ENCODE measurements at regions not wholly inside any gene's neighbourhood (a gene's known extent, or its start where the extent isn't known, plus 50 kb on each side); places are given as distances from the start of the nearest gene placed in this dataset.

- TF ChIP-seq MAFF (IDR thresholded peaks at IDR 0.05; ENCODE audit: low read depth, low read length) = no peak
Measured at GRCh38 chr2:226434702-226435101, 364.9 kb downstream of the IRS1 start (continued).

- intact Hi-C loops (cut with micrococcal nuclease; ENCODE audit: unreplicated experiment) = no loop called here
Measured at GRCh38 chr2:226431288-226431948, 368.2 kb downstream of the IRS1 start.

DNA sequence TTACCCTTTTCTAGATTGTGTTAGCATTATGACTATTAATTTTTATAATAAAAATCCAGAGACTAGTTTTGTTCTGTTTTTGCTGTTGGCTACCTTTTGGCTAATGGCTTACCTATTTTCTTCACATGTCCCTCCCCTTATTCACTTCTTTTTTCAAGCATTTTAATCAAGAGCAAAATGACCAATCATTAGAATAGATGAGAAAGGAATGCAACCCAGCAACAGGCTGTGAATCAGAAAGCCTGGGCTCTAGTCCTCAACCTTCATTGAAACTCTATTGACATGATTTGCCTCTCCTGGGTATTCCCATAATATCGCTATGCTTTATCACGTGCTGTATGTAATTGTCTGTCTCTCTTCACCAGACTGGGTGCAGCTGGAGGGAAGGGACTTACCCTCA is 370.1 kb downstream of the IRS1 start:
- no TSS peak for BruUV-seq (replicated peaks)
- ChIA-PET POLR2A (no interaction called here), CTCF (ENCODE audit: low intra/inter-chr PET ratio, low total read pairs) (no interaction called here)
- no peak for TF ChIP-seq PCBP2 (optimal IDR thresholded peaks at IDR 0.05; ENCODE audit: low read depth, low read length, poor library complexity, severe bottlenecking)
- TF ChIP-seq MNT (IDR thresholded peaks at IDR 0.05) = no peak
- TF ChIP-seq JUNB (CRISPR knock-in tag; IDR thresholded peaks at IDR 0.05; ENCODE audit: borderline replicate concordance) = no peak
- no peak for TF ChIP-seq SIX4 (CRISPR knock-in tag; IDR thresholded peaks at IDR 0.05)
- no peak for TF ChIP-seq CENPX (CRISPR knock-in tag; IDR thresholded peaks at IDR 0.05)
- TF ChIP-seq ZSCAN31 (CRISPR knock-in tag; IDR thresholded peaks at IDR 0.05; ENCODE audit: low read depth) = no peak
- no peak for TF ChIP-seq BCL3 (CRISPR knock-in tag; IDR thresholded peaks at IDR 0.05)
- TF ChIP-seq KLF9 (CRISPR knock-in tag; IDR thresholded peaks at IDR 0.05; ENCODE audit: low read depth) = no peak
- no peak for TF ChIP-seq U2AF2 (IDR thresholded peaks at IDR 0.05; ENCODE audit: low read depth, low read length)

More at GRCh38 chr2:226431288-226431948, 368.2 kb downstream of the IRS1 start:
- WGBS (ENCODE audit: low lambda C conversion rate) = 94% methylated on average over 2 of the region's 2 CpGs
- H3K27me3 ChIP-seq (ENCODE audit: control insufficient read depth in 1 of 2, insufficient read depth in 2 of 2, low read length in 2 of 2) = no peaks in the 10 kb centered on the region
- in situ Hi-C loops (cut with HindIII; ENCODE audit: extremely low pct_ligation_motif_present, low pct_unique_long_range_greater_than_20kb) = no loop called here
- H3K4me2 ChIP-seq (ENCODE audit: low read depth, low read length) = no peak overlapping the region
- no peaks in the 10 kb centered on the region for H3K9me3 ChIP-seq (ENCODE audit: low read length)
- no peak overlapping the region for H3K4me3 ChIP-seq (replicated peaks in 1 of 3; ENCODE audit: insufficient read depth in 1 of 3, low read depth in 2 of 3, low read length in 3 of 3)
- H3K4me1 ChIP-seq (ENCODE audit: insufficient read depth, low read length) = peaks cover 53% of the 10 kb centered on the region
- no peak overlapping the region for H3K27ac ChIP-seq (ENCODE audit: extremely low read length, insufficient read depth, low read length)
- H3K36me3 ChIP-seq (replicated peaks in 1 of 2; ENCODE audit: control insufficient read depth in 1 of 2, insufficient read depth in 2 of 2, low read length in 2 of 2) = no peaks in the 10 kb centered on the region
- no peak overlapping the region for H2AFZ ChIP-seq (ENCODE audit: low read length)
- H3K9ac ChIP-seq (ENCODE audit: insufficient read depth, low read depth, low read length) = no peak overlapping the region
- H3K79me2 ChIP-seq (ENCODE audit: insufficient read depth, low read length) = no peaks in the 10 kb centered on the region
- ChIA-PET CTCF (ENCODE audit: low intra/inter-chr PET ratio, low total read pairs) (no interaction called here), POLR2A (no interaction called here)
- TF ChIP-seq ZSCAN20 (CRISPR knock-in tag; IDR thresholded peaks at IDR 0.05; ENCODE audit: borderline replicate concordance) = no peak
- no peak for TF ChIP-seq AGO1 (IDR thresholded peaks at IDR 0.05; ENCODE audit: low read depth, low read length, poor library complexity, severe bottlenecking)
- TF ChIP-seq TAF15 (IDR thresholded peaks at IDR 0.05; ENCODE audit: low read depth, low read length, poor library complexity, severe bottlenecking) = no peak
- no peak for TF ChIP-seq SMAD9 (CRISPR knock-in tag; IDR thresholded peaks at IDR 0.05)
- TF ChIP-seq NR2F1 (CRISPR knock-in tag; IDR thresholded peaks at IDR 0.05) = no peak
- no peak for TF ChIP-seq NR2F6 (IDR thresholded peaks at IDR 0.05)
- TF ChIP-seq NR2F6 (CRISPR knock-in tag; IDR thresholded peaks at IDR 0.05) = no peak
- TF ChIP-seq ZNF703 (CRISPR knock-in tag; IDR thresholded peaks at IDR 0.05; ENCODE audit: borderline replicate concordance) = no peak
- TF ChIP-seq SPEN (CRISPR knock-in tag; IDR thresholded peaks at IDR 0.05; ENCODE audit: low read depth) = no peak
- TF ChIP-seq SETDB1 (CRISPR knock-in tag; IDR thresholded peaks at IDR 0.05; ENCODE audit: borderline replicate concordance) = no peak
- no peak for TF ChIP-seq HCFC1 (IDR thresholded peaks at IDR 0.05; ENCODE audit: low read depth, low read length)
- no peak for TF ChIP-seq ZFP90 (CRISPR knock-in tag; IDR thresholded peaks at IDR 0.05; ENCODE audit: borderline replicate concordance)
- TF ChIP-seq SALL1 (CRISPR knock-in tag; IDR thresholded peaks at IDR 0.05) = no peak
- TF ChIP-seq CBX5 (CRISPR knock-in tag; IDR thresholded peaks at IDR 0.05; ENCODE audit: borderline replicate concordance) = no peak
- TF ChIP-seq CBFB (CRISPR knock-in tag; IDR thresholded peaks at IDR 0.05) = no peak
- no peak for TF ChIP-seq ZFP82 (CRISPR knock-in tag; IDR thresholded peaks at IDR 0.05; ENCODE audit: borderline replicate concordance)
- H4K20me1 ChIP-seq (ENCODE audit: insufficient read depth, low read length) = no peaks in the 10 kb centered on the region
- FAIRE-seq (no peak), ATAC-seq (no peak), DNase-seq (ENCODE audit: low spot score) (peak; percentile 49)
- BruUV-seq (replicated peaks) = no TSS peak

More for the DNA sequence above, 370.1 kb downstream of the IRS1 start:
- intact Hi-C loops (cut with micrococcal nuclease; ENCODE audit: unreplicated experiment) = loop anchor here (10.0 kb wide), 1 partner anchor 375 kb away; no protein-coding TSS in a partner anchor
- Histone ChIP-seq H3K79me2 (ENCODE audit: insufficient read depth, low read length) (no peaks in the 10 kb centered on the region), H3K27me3 (ENCODE audit: control insufficient read depth in 1 of 2, insufficient read depth in 2 of 2, low read length in 2 of 2) (no peaks in the 10 kb centered on the region), H3K4me3 (replicated peaks in 1 of 3; ENCODE audit: insufficient read depth in 1 of 3, low read depth in 2 of 3, low read length in 3 of 3) (no peak overlapping the region), H3K9ac (ENCODE audit: insufficient read depth, low read depth, low read length) (no peak overlapping the region), H3K4me2 (ENCODE audit: low read depth, low read length) (no peak overlapping the region), H3K36me3 (replicated peaks in 1 of 2; ENCODE audit: control insufficient read depth in 1 of 2, insufficient read depth in 2 of 2, low read length in 2 of 2) (no peaks in the 10 kb centered on the region), H3K4me1 (ENCODE audit: insufficient read depth, low read length) (peaks cover 50% of the 10 kb centered on the region), H4K20me1 (ENCODE audit: insufficient read depth, low read length) (no peaks in the 10 kb centered on the region), H2AFZ (ENCODE audit: low read length) (no peak overlapping the region), H3K9me3 (ENCODE audit: low read length) (no peaks in the 10 kb centered on the region), H3K27ac (ENCODE audit: extremely low read length, insufficient read depth, low read length) (no peak overlapping the region)
- FAIRE-seq (no peak), DNase-seq (ENCODE audit: low spot score) (no peak), ATAC-seq (no peak)
- in situ Hi-C loops (cut with HindIII; ENCODE audit: extremely low pct_ligation_motif_present, low pct_unique_long_range_greater_than_20kb) = no loop called here
- WGBS (ENCODE audit: low lambda C conversion rate) = 95% methylated on average over 2 of the region's 2 CpGs
